HG02610 (cell line): ENCODE measurements at regions not wholly inside any gene's neighbourhood (a gene's known extent, or its start where the extent isn't known, plus 50 kb on each side); places are given as distances from the start of the nearest gene placed in this dataset.
"Not testable (repeated sequence)": the region's sequence is repeated elsewhere in the genome, so short reads cannot be mapped to it uniquely, and the experiment has no call there.

Source experiments
- ATAC-seq: cut with Tn5 transposase; IDR thresholded peaks from one replicate; pipeline ENCODE4 v1.9.1; 2021; ENCODE audit warnings: mild to moderate bottlenecking, moderate library complexity; ENCODE audit not compliant: unreplicated experiment

GRCh38 chr7:125084196-125084595 lies 154.6 kb upstream of the POT1 start:
- ATAC-seq, result no peak

- ATAC-seq, result no peak
Observed at GRCh38 chr7:125074141-125074540, 144.5 kb upstream of the POT1 start.

GRCh38 chr7:125065546-125065945 lies 135.9 kb upstream of the POT1 start:
- no peak for ATAC-seq

- ATAC-seq, result no peak
Observed at GRCh38 chr7:125065001-125065400, 135.4 kb upstream of the POT1 start.

- ATAC-seq, result peak; percentile 99
Observed at GRCh38 chr7:125061776-125062397, 132.3 kb upstream of the POT1 start.

- not testable (repeated sequence) for ATAC-seq
Observed at GRCh38 chr7:125061083-125061745, 131.6 kb upstream of the POT1 start.

GRCh38 chr7:125059861-125060456 lies 130.3 kb upstream of the POT1 start:
- ATAC-seq, result no peak

- ATAC-seq, result no peak
Observed at GRCh38 chr7:125057963-125058362, 128.3 kb upstream of the POT1 start.

GRCh38 chr7:125055376-125055775 lies 125.8 kb upstream of the POT1 start:
- no peak for ATAC-seq

GRCh38 chr7:125046767-125047166 lies 117.1 kb upstream of the POT1 start:
- ATAC-seq, result no peak

- ATAC-seq, result no peak
Observed at GRCh38 chr7:125033506-125033905, 103.9 kb upstream of the POT1 start.

- ATAC-seq, result no peak
Observed at GRCh38 chr7:125032943-125033342, 103.3 kb upstream of the POT1 start.

- ATAC-seq, result no peak
Observed at GRCh38 chr7:125030756-125031387, 101.2 kb upstream of the POT1 start.

GRCh38 chr7:125025620-125026019 lies 96.0 kb upstream of the POT1 start:
- ATAC-seq, result no peak

GRCh38 chr7:125020801-125021200 lies 91.2 kb upstream of the POT1 start:
- no peak for ATAC-seq

GRCh38 chr7:125010540-125010939 lies 80.9 kb upstream of the POT1 start:
- ATAC-seq, result no peak

- no peak for ATAC-seq
Observed at GRCh38 chr7:124996778-124997177, 67.2 kb upstream of the POT1 start.

GRCh38 chr7:124992851-124993562 lies 63.4 kb upstream of the POT1 start:
- no peak for ATAC-seq

- no peak for ATAC-seq
Observed at GRCh38 chr7:124989911-124990310, 60.3 kb upstream of the POT1 start.
